Ishikawa (cell line): ENCODE measurements at regions not wholly inside any gene's neighbourhood (a gene's known extent, or its start where the extent isn't known, plus 50 kb on each side); places are given as distances from the start of the nearest gene placed in this dataset.

Experiments used
- TCF12 ChIP-seq: IDR thresholded peaks from 2 replicates; pipeline ENCODE4 v1.6.1; 2012; ENCODE audit warnings: low read depth
- ZBTB7A ChIP-seq: IDR thresholded peaks from 2 replicates; pipeline ENCODE4 v1.6.1; 2012; ENCODE audit warnings: low read depth
- TF ChIP-seq, protein P1 (sequence below): IDR thresholded peaks from 2 replicates; pipeline ENCODE4 v1.6.1; 2012
- TF ChIP-seq, protein P2 (sequence below): IDR thresholded peaks from 2 replicates; pipeline ENCODE4 v1.6.1; 2012

DNA sequence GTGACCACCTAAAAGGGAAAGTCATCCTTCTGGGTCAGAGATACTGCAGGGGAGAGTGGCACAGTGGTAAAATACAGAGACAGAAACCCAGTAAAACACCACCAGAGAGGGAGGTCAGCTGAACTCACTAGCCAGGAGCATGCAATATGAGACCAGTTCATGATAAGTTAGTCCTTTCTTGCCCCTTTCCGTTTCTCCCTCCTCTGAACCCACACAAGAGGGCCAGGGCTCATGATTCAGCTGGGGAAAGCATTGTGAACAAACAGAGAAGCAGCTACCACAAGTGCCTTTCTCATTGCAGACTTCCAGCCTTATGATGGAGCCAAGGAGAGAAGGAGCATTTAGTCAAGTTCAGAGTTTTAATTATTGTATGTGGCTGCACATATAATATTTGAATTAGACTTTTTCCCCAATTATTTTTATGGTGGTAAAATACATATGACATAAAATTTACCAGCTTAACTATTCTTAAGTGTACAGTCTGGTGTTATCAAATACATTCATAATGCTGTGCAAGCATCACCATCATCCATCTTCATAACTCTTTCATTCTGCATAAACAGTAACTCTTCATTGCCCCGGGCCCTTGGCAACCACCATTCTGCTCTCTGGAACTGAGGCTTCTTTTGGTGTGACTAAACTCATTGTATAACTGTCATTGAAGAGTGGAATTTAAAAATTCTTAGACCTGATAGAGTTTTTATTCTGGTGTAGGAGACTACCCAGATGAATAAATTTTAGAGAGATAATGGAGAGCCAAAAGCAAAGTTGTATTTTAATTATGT is 114.6 kb downstream of the DDIT4L start:
- TF ChIP-seq TCF12, result no peak
- TF ChIP-seq ZBTB7A, result no peak
- TF ChIP-seq, protein P1, sequence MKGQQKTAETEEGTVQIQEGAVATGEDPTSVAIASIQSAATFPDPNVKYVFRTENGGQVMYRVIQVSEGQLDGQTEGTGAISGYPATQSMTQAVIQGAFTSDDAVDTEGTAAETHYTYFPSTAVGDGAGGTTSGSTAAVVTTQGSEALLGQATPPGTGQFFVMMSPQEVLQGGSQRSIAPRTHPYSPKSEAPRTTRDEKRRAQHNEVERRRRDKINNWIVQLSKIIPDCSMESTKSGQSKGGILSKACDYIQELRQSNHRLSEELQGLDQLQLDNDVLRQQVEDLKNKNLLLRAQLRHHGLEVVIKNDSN, result no peak
- TF ChIP-seq, protein P2, sequence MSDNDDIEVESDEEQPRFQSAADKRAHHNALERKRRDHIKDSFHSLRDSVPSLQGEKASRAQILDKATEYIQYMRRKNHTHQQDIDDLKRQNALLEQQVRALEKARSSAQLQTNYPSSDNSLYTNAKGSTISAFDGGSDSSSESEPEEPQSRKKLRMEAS, result no peak
